Thoracic aorta (tissue), 2 donors: ENCODE measurements at regions not wholly inside any gene's neighbourhood (a gene's known extent, or its start where the extent isn't known, plus 50 kb on each side); places are given as distances from the start of the nearest gene placed in this dataset.

ENCODE experiments used
- ATAC-seq: fragments of 150-250 bp; one replicate; pipeline ENCODE4 v1.8.0; 2017; ENCODE audit warnings: low read depth; ENCODE audit not compliant: insufficient number of reproducible peaks, low FRiP score
- DNase-seq: peaks from one replicate; pipeline ENCODE4 v3.0.0-alpha.2; 2020; ENCODE audit warnings: low spot score
- H3K27ac ChIP-seq, 2 donors: fragments of 200-600 bp; sonication (generic); 1 replicate in 1 of 2; 2 replicates in 1 of 2; pipeline ENCODE4 v1.5.1; 2016; ENCODE audit warnings: mild to moderate bottlenecking in 2 of 2, moderate library complexity in 2 of 2
- H3K27me3 ChIP-seq: fragments of 200-600 bp; sonication (generic); replicated peaks from 2 replicates; pipeline ENCODE4 v1.6.0; 2016; ENCODE audit warnings: mild to moderate bottlenecking; ENCODE audit not compliant: insufficient read depth
- H3K36me3 ChIP-seq: fragments of 200-600 bp; sonication (generic); one replicate; pipeline ENCODE4 v1.5.1; 2016
- H3K4me1 ChIP-seq, 2 donors: fragments of 200-600 bp; sonication (generic); 1 replicate in 1 of 2; 2 replicates in 1 of 2; pipeline versions ENCODE4 v1.5.1 to v1.6.0; 2016; ENCODE audit warnings: low read depth in 2 of 2, mild to moderate bottlenecking in 1 of 2; ENCODE audit not compliant: control insufficient read depth in 1 of 2
- H3K4me3 ChIP-seq: fragments of 200-600 bp; sonication (generic); 2 replicates; pipeline ENCODE4 v1.5.1; 2016; ENCODE audit warnings: mild to moderate bottlenecking
- H3K9me3 ChIP-seq: fragments of 200-600 bp; sonication (generic); 2 replicates; pipeline ENCODE4 v1.5.1; 2016
- TF ChIP-seq, protein P1 (sequence below): fragments of 200-600 bp; sonication (generic); IDR thresholded peaks from one replicate; pipeline ENCODE4 v1.5.1; 2019; ENCODE audit warnings: antibody characterized with exemption

DNA sequence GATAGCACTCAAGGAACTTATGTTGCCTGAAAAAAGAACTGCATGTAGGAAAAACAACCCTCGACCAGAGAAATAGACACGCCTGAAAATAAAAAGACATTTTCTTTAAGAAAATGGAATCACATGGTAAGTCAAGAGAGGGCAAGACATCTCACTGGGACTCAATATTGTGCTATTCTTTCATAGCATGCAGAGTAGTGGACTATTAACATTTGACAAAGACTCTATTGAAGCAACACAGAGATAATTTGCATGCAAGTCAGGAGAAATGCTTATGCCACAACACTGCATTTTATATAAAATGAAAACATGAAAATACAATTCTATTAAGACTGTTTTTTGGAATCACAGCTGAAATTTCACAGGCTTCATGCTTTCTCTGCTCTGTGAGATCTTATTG, 77.9 kb upstream of the RHOBTB1 start:
- H3K4me3 ChIP-seq: no peak overlapping the region
- H3K36me3 ChIP-seq: no peaks in the 10 kb centered on the region
- ATAC-seq: no peak
- no peaks in the 10 kb centered on the region for H3K9me3 ChIP-seq
- TF ChIP-seq, protein P1, sequence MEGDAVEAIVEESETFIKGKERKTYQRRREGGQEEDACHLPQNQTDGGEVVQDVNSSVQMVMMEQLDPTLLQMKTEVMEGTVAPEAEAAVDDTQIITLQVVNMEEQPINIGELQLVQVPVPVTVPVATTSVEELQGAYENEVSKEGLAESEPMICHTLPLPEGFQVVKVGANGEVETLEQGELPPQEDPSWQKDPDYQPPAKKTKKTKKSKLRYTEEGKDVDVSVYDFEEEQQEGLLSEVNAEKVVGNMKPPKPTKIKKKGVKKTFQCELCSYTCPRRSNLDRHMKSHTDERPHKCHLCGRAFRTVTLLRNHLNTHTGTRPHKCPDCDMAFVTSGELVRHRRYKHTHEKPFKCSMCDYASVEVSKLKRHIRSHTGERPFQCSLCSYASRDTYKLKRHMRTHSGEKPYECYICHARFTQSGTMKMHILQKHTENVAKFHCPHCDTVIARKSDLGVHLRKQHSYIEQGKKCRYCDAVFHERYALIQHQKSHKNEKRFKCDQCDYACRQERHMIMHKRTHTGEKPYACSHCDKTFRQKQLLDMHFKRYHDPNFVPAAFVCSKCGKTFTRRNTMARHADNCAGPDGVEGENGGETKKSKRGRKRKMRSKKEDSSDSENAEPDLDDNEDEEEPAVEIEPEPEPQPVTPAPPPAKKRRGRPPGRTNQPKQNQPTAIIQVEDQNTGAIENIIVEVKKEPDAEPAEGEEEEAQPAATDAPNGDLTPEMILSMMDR: no peak
- DNase-seq: no peak
- H3K27ac ChIP-seq: no peak overlapping the region
- no peaks in the 10 kb centered on the region for H3K4me1 ChIP-seq
- no peaks in the 10 kb centered on the region for H3K27me3 ChIP-seq

DNA sequence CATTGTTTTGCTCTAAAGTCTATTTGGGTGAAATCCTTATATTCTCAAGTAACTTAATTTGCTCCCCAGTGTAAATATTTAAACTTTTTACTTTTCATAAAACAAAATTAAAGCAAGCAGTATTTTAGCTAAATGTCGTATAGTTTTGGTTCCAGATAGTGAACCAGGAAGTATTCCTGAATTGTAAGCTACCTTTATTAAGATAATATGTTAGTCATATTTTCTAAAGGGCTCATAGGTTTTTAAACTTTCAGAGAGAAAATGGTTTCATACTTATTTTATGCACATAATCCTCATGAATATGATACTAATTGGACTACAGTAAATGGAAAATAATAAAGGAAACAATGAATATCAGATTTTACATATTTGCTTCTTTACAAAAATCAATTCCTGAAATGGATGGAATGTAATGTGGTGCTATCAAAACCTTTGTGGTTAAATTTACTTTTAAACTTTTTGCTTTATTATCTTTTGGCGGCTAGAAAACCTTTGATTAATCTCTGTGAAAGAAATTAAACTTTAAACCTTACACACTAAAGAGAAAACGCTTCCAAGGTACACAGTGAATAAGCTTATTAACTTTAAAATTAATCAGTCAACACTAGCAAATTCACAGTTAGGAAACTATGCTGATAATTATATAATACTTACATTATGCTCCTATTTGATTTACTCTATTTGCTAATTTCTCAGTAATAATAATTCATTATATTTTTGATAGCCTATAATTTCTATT, 76.6 kb upstream of the RHOBTB1 start:
- TF ChIP-seq, protein P1: no peak
- ATAC-seq (no peak), DNase-seq (no peak)
- Histone ChIP-seq H3K4me1 (no peaks in the 10 kb centered on the region), H3K27me3 (no peaks in the 10 kb centered on the region), H3K9me3 (no peaks in the 10 kb centered on the region), H3K36me3 (no peaks in the 10 kb centered on the region), H3K27ac (no peak overlapping the region), H3K4me3 (no peak overlapping the region)

DNA sequence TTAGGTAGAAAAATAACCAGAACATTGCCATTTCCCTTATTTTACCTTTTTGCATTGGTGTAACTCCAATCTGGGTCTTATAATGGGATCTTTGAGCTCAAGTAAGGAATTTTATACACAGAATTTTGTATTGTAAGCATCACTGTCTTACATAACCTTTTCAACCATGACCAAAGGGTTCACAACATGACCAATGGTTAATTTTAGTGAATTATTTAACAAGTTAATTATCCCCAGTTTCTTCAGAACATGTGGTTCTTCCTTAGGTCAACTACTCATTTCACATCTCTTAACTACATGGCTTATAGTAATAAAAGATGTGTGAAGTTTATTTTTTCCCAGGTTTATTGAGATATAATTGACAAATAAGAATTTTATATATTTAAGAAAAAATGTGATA, 74.2 kb upstream of the RHOBTB1 start:
- no peak for ATAC-seq
- no peaks in the 10 kb centered on the region for H3K4me1 ChIP-seq

DNA sequence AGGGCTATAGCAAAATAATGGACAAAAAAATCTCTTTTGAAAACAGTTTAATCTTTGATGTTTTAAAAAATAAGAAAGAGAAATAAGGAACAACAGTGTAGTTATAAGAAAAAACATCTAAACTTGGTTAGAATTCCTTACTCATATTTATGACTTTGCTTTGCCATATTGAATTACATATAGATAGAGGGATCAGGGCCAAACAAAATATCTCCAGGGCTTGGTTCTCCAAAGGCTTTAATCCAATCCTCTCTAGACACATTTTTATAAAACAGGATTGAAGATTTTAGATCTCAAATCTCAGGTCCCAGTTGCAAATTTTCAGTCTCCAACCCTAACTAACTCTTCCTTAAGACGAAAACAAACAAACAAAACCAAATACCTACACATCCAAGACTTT, 72.6 kb upstream of the RHOBTB1 start:
- no peaks in the 10 kb centered on the region for H3K4me1 ChIP-seq
- H3K9me3 ChIP-seq: no peaks in the 10 kb centered on the region
- no peak overlapping the region for H3K4me3 ChIP-seq
- no peak overlapping the region for H3K27ac ChIP-seq
- DNase-seq (no peak), ATAC-seq (no peak)
- H3K27me3 ChIP-seq: no peaks in the 10 kb centered on the region
- TF ChIP-seq, protein P1: no peak
- no peaks in the 10 kb centered on the region for H3K36me3 ChIP-seq

More for the DNA sequence above, 74.2 kb upstream of the RHOBTB1 start:
- H3K27ac ChIP-seq: no peak overlapping the region
- no peaks in the 10 kb centered on the region for H3K9me3 ChIP-seq
- H3K36me3 ChIP-seq: no peaks in the 10 kb centered on the region
- H3K4me3 ChIP-seq: no peak overlapping the region
- DNase-seq: no peak
- H3K27me3 ChIP-seq: no peaks in the 10 kb centered on the region
- TF ChIP-seq, protein P1: no peak

DNA sequence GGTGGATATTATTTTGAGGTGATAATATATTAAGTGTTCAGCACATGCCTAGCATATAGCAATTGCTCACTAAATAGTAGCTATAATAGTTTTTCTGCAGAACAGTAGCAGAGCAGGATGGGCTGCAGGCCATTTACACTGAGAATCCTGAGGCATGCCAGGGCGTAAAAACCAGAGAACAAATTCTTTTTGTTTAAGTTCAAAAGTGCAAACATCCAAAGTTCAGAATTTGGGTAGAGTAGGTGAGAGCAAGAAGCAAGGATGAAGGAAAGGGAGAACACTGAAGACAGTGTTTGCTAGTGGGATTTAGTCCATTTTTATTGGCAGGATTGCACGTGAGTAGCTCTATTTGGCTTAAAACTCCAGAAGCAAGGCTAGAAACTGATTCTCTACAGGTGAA, 72.0 kb upstream of the RHOBTB1 start:
- H3K9me3 ChIP-seq: no peaks in the 10 kb centered on the region
- H3K4me1 ChIP-seq: no peaks in the 10 kb centered on the region
- no peaks in the 10 kb centered on the region for H3K27me3 ChIP-seq
- DNase-seq (no peak), ATAC-seq (no peak)
- H3K27ac ChIP-seq: no peak overlapping the region
- H3K4me3 ChIP-seq: no peak overlapping the region
- no peaks in the 10 kb centered on the region for H3K36me3 ChIP-seq
- TF ChIP-seq, protein P1: no peak
